ENCODE measurements at regions not wholly inside any gene's neighbourhood (a gene's known extent, or its start where the extent isn't known, plus 50 kb on each side); places are given as distances from the start of the nearest gene placed in this dataset.
A peak's percentile ranks its signal among the peaks of the same experiment; 100 is the strongest.

DNA sequence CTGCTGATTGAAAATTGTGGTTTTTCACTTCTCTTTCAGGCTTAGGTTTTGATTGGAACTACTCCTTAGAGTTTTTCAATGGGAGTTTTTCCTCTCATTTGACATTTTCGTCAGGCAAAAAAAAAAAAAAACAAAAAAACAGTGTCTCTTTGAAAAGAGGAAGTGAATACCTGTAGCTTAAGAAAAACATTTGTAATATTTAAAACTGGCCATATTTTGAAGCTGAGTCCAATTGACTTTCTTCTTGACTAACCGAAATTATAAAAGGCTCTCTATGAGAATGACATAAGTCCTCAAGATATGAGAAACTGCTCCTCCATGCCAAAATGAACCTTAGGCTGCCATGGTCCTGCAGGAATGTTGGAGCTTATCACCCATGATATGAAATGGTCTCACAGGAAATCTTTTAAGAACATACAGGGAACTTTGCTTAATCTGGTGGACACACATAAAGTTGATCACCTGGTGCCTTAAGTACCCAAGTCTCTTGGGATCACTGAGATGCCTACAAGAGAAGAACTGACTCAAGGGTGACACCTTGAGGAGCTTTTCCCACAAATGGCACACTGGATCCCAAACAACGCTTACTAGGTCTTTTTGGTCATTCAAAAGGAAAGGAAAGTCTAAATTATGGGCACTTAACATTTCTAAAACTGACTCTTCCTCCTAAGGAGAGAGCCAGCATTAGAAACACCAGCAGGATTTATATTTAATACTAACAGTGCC is 263.4 kb downstream of the CDC14C start:
- TF ChIP-seq CTCF (conservative IDR thresholded peaks at IDR 0.05; ENCODE audit: low read length) (peak; percentile 32), EZH2phosphoT487 (IDR thresholded peaks at IDR 0.05; ENCODE audit: borderline replicate concordance) (no peak)

Measured in Loucy (cell line).